GM18873 (cell line): ENCODE measurements at regions not wholly inside any gene's neighbourhood (a gene's known extent, or its start where the extent isn't known, plus 50 kb on each side); places are given as distances from the start of the nearest gene placed in this dataset.
A peak's percentile ranks its signal among the peaks of the same experiment; 100 is the strongest.
"Not testable (repeated sequence)": the region's sequence is repeated elsewhere in the genome, so short reads cannot be mapped to it uniquely, and the experiment has no call there.

Source experiments
- ATAC-seq: cut with Tn5 transposase; IDR thresholded peaks from one replicate; pipeline ENCODE4 v1.9.1; 2021; ENCODE audit warnings: mild to moderate bottlenecking, moderate library complexity, moderate number of reproducible peaks; ENCODE audit not compliant: unreplicated experiment, low FRiP score

DNA sequence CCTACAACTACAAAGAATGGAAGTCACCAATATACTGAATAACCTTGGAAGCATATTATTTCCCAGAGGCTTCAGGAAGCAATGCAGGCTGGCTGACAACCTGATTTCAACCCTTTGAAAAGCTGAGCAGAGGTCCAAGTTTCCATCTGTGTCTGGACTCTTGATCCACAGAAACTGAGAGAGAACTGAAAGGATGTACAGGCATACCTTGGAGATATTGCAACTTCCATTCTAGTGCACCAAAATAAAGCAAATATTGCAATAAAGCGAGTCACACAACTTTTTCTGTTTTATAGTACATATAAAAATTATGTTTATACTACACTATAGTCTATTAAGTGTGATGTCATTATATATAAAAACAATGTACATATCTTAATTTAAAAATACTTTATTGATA is 85.3 kb downstream of the TYW3 start:
- ATAC-seq: no peak

DNA sequence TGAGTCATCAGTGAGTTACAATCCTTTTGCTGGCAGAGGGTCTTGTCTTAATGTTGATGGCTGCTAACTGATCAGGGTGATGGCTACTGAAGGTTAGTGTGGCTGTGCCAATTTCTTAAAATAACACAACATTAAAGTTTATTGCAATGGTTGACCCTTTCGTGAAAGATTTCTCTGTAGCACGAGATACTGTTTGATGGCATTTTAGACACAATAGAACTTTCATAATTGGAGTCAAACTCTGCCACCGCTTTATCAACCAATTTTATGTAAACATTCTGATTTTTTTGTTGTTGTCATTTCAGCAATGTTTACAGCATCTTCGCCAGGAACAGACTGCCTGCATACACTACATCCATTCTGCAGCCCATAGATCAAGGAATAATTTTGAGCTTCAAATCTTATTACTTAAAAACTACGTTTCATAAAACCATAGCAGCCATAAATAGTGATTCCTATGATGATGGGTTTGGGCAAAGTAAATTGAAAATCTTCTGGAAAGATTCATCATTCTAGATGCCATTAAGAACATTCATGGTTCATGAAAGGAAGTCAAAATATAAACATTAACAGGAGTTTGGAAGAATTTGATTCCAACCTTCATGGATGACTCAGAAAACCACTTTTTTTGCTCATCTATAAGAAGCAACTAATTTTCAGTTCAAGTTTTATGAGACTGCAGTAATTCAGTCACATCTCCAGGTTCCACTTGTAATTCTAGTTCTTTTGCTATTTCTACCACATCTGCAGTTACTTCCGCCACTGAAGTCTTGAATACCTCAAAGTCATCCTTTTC is 85.9 kb downstream of the TYW3 start:
- no peak for ATAC-seq

DNA sequence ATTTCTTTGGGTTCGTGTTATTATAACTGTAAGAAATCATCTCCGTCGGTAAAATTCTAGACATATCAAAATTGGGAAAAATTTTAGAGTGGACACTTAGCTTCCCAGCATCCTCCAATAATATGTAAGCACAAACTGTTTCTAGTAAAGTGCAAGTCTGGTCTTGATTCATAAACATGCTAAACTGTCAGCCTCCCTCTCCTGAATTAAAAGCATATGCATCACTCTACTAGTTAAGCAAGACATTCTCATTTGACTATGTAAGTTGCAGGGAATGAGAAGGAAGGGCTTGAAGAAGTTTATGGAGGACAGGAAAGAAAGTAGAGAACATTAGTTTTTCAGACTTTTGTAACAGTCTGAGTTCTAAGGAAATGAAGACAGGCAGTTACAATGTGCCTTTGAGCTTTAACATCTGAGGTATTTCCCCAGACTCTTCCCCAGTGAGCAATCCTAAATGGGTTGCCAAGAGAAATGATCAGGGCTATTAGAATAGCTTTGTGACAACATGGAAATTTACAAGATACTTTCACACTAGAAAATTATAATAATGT is 90.0 kb downstream of the TYW3 start:
- no peak for ATAC-seq

DNA sequence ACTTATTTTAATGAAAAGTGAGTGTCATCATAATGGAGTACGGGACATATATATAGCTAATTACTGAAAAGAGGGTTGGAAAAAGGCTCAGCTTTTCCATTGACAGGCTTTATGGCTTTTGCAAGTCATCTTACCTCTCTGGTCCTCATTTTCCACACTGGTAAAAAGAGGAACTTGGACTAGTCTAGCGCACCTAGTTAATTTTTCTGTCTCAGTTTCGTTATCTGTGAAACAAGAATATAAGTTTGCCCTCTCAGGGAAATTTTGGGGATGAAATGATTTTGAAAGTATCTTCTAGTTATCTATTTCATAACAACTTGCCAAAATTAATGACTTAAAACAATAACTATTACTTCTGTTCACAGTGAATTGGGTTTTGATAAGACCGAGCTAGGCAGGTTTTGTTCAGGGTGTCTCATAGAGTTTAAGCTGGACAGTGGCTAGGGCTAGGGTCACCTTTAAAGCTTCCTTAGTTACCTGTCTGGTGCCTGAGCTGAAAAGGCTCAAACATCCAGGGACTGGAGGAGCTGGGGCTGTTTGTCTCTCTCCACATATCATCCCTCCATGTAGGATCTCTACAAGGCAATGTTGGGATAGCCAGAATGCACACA is 91.7 kb downstream of the TYW3 start:
- ATAC-seq: peak; percentile 95

DNA sequence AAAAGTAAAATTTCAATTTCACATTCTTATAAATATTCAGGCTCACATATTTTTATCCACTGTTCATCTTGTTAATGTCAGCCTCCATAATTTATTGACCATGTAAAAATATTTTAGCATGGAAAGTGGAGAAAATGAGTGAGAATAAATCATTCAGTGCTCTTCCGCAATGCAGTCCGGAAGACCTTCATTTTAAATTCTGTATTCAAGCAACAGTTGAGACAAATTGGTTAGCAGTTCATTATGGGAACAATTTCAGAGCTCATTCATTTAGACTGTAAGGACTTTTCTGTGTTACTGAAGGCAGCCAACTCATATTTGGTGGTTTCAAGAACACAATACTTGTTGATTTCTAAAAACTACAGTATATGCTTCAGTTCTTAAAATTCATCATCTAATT is 97.8 kb downstream of the TYW3 start:
- ATAC-seq: no peak

DNA sequence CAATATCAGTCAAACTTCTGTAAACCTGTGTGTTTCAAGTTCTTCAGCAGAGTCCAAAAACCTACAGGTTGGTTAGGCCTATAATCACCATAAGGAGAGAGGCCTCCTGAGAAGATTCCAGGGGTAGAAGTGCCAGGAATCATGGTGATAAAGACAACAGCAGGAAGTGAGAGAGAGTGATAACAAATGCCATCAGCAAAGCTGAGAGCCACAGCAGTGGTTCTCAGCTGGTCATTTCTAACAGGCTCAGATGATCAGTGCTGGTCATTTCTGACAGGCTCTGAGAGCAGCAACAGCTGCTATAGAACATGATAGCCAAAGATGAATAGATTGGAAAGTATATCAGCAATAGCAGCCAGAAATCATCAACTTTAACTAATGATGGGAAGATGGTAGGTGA is 101.3 kb downstream of the TYW3 start:
- no peak for ATAC-seq

DNA sequence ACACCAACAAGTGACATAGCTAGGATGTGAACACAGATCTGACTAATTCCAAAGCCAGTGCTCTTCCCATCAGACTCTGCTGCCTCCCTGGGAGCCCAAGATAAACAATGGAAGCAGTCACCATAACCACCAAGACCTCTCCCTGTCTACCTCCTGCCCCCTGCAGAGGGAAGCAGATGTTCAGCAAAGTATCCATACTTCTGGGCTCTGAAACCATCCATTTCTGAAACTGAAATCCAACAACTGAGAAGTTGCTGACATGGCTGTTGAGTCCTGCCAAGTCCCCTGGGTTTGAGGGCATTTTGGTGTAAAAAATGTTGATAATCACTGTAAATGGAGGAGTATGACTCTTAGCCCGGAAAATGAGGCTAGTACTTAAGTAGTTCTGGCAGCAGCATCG is 102.1 kb downstream of the TYW3 start:
- ATAC-seq: no peak

DNA sequence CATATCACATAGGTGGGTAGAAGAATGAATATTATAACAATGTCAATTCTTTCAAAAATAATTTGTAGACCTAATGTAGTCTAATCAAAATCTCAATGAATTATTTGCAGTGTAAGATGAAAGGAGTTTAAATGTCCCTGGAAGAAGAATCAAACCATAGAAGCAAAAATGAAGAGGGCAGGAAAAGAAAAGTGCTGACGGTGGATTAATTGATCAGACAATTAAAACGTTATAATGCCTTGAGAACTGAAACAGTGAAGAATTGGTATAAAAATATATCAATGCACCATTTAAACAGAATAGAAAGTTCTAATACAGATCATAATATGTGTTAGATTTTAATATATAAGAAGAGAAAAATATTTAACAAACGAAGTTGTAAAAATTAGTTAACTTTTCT is 109.8 kb downstream of the TYW3 start:
- no peak for ATAC-seq

DNA sequence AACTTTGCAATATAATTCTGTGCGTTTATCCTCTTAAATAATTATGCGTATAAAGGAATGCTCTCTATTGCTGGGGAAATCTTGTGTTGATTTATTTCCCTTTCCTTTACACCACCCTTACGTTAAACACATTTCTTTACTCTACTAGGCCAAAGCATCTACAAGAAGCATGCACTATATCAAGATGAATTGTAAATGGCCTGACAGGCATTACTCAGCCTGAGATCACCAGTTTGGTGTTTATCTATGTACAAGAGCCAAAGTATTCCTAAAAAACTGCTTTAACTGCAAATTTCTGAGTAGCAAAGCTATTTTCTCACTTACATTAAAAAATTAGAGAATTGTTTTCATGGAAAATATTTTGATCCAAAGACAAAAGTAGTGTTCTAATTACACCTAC is 114.8 kb downstream of the TYW3 start:
- ATAC-seq: no peak

DNA sequence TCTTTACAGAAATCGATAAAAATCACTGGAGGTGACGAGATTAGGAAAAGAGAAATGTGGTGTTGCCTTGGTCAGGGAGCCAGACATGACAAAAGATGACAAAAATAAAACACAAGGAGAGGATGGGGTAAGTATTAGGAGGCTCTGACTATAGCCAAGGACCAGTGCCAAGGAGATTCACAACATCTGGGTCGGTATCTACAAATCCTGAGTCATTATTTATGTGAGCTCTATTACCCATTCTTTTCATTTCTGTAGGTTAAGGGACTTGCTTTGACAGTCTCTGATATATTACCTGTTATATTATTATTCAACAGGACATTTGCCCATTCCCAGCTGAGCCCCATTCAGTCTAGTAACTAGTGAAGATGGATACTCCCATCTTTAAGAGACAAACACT is 120.8 kb downstream of the TYW3 start:
- no peak for ATAC-seq

DNA sequence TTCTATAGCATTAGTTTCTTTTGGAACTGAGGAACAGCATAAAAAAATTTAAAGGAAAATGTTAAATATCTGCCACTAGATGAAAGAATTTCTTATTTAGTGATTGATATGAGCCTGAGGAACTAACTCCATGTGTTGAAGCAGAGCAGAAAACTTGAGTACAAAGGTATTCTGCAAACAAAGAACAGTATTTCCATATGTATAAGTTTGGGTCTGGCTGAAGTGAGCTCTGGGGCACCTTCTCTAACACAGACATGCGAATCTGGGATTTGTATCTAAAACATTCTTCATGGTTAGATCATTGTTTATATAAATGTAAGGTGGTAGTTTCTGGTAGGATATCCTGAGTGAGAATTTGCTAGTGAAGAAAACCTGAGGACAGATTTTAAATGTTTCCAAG is 123.2 kb downstream of the TYW3 start:
- no peak for ATAC-seq

DNA sequence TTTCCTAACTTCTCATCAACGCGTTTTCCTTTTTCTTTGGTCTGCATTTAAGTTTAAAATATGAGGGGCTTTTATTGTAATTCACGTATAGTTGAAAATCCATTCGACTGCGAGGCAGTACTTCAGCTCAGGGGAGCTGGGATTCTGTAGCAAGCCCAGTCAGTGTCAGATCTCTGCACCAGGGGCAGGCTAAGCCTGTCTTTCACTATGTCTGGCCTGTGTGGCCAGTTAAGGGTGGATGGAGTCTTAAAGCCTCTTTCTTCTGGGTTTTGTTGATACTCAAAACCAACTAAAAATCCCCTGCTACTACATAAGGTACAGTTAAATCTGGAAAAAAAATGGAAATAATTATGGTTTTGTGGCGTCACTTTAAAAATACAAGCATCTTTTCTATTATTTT is 124.7 kb downstream of the TYW3 start:
- ATAC-seq: peak; percentile 37

DNA sequence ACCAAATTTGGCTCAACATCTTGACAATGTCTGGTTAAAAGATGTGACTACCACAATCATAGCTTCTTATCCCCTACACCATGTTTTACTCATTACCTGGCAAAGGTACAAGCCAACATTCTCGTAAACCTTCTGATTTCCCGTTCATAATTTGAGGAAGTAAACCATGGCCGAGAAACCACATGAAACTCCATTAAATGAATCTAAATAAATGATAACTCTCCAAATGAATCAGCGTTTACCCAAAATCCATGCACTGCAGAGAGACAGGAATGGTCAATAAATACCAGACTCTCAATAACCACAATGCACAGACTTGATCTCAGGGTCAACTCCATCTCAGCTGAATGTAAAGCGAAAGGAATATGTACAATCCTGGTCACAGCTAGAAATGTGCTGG is 125.2 kb downstream of the TYW3 start:
- ATAC-seq: peak; percentile 73

DNA sequence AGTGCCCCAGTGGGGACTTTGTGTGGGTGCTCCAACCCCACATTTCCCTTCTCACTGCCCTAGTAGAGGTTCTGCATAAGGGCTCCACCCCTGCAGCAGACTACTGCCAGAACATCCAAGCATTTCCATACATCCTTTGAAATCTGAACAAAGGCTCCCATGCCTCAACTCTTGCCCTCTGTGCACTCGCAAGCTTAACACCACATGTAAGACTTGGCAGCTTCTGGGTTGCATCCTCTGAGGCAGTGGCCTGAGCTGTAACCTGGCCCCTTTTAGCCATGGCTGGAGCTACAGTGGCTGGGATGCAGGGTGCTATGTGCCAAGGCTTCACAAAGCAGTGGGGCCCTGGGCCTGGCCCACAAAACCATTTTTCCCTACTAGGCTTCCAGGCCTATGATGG is 128.9 kb downstream of the TYW3 start:
- ATAC-seq: no peak

DNA sequence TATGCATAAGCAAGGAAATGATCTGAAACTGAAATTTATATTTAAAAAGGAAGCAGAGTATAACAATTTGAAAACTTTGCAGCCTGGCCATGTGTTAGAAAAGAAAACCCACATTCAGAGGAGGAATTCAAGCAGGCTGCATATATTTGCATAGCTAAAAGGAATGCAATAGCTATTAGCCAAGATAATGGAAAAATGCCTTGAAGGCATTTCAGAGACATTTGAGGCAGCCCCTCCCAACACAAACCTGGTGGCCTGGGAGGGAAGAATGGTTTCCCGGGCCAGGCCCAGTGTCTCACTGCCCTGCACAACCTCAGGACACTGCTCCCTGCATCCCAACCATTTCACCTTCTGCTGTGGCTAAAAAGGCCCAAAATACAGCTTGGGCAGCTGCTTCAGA is 136.8 kb downstream of the TYW3 start:
- ATAC-seq: no peak

DNA sequence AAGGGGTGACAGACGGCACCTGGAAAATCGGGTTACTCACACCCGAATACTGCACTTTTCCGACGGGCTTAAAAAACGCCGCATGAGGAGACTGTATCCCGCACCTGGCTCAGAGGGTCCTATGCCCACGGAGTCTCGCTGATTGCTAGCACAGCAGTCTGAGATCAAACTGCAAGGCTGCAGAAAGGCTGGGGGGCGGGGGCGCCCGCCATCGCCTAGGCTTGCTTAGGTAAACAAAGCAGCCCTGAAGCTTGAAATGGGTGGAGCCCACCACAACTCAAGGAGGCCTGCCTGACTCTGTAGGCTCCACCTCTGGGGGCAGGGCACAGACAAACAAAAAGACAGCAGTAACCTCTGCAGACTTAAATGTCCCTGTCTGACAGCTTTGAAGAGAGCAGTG is 144.4 kb downstream of the TYW3 start:
- ATAC-seq: not testable (repeated sequence)

DNA sequence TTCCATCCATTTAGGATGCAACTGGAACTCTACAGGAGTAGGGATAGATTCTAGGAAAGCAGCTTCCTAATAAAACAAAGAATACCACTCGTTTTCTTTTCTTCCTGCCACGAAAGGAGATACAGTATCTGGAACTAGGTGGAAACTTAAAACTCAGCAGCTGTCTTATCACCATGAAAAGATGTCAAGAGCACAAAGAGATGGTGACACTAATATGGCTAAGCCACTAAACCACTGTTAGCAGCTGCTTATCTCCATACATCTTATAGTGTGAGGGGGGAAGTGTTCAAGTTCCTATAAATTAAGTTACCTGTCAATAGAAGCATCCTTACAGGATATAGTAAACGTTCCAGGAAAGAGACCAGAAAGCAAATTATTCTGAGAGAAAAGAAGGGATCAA is 162.5 kb downstream of the TYW3 start:
- ATAC-seq: no peak

DNA sequence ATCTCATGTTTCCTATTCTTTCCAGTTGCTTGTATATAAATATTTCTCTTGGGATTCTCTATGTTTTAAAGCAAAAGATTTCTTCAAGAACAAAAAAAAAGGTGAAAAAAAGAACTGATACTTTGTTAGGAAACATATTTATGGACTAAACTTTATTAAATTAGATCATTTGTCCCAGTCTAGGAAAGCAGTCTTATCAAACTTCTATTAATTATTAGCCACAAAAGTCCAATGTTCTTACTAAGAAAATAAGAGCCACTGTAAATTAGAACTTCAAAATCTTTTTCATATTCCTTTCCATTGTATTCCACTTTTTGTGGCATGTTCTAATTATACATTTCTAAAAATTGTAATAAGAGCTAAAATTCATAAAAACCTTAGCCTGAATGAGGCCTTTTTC is 175.2 kb downstream of the TYW3 start:
- ATAC-seq: no peak

DNA sequence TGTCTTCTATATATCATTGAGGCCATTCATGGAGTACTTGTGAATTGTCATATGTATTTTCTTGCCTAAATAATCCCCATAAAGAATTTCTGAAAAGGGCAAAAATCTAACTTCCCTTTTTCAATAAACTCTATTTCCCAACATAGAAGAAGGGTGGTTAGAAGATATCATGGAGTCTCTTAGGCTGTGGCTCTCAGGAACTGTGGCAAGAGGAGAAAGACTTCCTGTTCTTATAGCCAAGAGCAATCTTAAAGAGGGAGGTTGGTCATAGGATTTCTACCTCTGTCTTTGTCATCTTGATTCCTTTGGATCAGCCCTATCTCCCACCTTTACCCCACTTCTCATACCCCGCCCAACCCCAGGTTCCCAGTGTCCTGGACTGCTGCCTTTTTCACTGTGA is 175.8 kb downstream of the TYW3 start:
- no peak for ATAC-seq

DNA sequence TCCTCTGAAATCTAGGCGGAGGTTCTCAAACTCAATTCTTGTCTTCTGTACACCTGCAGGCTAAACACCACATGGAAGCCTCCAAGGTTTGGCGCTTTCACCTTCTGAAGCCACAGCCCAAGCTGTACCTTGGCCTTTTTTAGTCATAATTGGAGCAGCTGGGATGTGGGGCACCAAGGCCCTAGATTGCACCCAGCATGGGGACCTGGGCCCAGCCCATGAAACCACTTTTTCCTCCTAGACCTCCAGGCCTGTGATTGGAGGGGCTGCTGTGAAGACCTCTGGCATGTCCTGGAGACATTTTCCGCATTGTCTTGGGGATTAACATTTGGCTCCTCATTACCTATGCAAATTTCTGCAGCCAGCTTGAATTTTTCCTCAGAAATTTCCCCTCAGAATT is 181.0 kb downstream of the TYW3 start:
- ATAC-seq: no peak

DNA sequence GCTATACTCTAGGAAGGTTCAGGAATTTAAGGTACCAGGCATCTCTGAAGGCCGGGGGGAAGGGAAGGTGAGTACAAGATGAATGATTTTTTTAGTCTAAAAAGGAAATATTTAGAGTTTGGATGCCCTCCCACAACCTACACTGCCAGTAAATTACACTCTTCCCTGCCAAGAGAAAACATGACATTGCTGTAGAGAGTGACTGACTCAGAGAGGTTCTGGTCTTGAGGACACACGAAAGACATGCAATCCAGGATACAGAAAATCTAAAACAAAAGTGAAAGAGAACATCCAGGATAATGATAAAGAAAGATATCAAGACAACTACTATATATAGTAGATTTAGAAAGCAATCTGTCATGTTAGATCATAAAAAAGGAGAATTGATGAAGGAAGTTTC is 200.5 kb downstream of the TYW3 start:
- no peak for ATAC-seq

DNA sequence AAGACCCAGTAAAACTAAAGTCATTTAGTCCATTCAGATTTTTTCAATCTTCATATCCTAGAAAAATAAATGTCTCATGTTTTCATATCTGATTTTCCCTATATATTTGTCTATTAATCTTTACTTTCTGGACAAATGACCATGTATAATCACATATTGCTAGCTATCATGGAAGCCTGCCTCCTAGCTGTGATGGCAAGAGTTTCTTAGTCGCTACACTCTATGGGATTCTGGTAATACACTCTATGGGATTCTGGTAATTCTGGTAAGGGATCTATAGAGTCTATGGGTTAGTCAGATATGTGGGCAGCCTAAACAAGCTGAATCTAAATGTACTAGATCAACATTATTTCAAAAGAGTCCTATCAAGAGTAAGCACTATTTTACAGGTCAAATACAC is 198.7 kb upstream of the LHX8 start:
- ATAC-seq: no peak
